Nephron (organoid): ENCODE measurements at regions not wholly inside any gene's neighbourhood (a gene's known extent, or its start where the extent isn't known, plus 50 kb on each side); places are given as distances from the start of the nearest gene placed in this dataset.

Source experiments
- H3K27ac Mint-ChIP-seq, 3 experiments: 2 replicates each; pipeline ENCODE4 v1.8.0; 2020; ENCODE audit warnings: mixed read lengths in 3 of 3, mild to moderate bottlenecking in 2 of 3, moderate library complexity in 1 of 3
- H3K27me3 Mint-ChIP-seq: 2 replicates; pipeline ENCODE4 v1.8.0; 2021; ENCODE audit warnings: low read depth, mild to moderate bottlenecking, moderate library complexity, mixed read lengths
- H3K36me3 Mint-ChIP-seq: 2 replicates; pipeline ENCODE4 v1.8.0; 2020; ENCODE audit warnings: low read depth, mixed read lengths
- H3K4me1 Mint-ChIP-seq: 2 replicates; pipeline ENCODE4 v1.8.0; 2020; ENCODE audit warnings: mixed read lengths
- H3K4me3 Mint-ChIP-seq, 3 experiments: 2 replicates each; pipeline ENCODE4 v1.8.0; 2020; ENCODE audit warnings: mild to moderate bottlenecking in 3 of 3, mixed read lengths in 3 of 3, moderate library complexity in 2 of 3
- H3K9me3 Mint-ChIP-seq: 2 replicates; pipeline ENCODE4 v1.8.0; 2020; ENCODE audit warnings: mixed read lengths
- CTCF ChIP-seq, 3 experiments: fragments of 200-600 bp; sonication (generic); IDR thresholded peaks; one replicate each; pipeline ENCODE4 v1.5.0; 2021; ENCODE audit warnings: antibody characterized with exemption in 3 of 3; ENCODE audit not compliant: unreplicated experiment in 3 of 3

DNA sequence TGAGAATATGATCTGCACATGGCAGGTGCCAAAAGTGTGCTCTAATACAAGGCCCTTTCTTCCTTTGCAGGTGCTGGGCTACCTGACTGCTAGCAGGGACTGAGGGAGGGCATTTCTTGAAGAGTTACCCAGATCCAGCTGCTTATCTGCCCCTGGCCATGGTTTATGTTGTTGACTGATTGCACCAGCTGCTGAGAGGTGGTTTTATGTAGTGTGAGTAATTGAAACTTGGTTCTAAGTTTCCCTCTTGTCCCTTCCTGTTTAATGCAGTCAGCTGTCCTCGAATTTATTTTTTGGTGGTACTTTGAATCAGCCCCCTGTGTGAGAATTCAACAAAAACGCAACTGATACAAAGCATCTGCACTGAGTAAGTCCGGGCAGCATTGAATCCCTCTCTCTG lies 288.3 kb upstream of the C2CD4B start:
- Mint-ChIP-seq H3K36me3 (no peaks in the 10 kb centered on the region), H3K27me3 (no peaks in the 10 kb centered on the region), H3K4me1 (peaks cover 78% of the 10 kb centered on the region)

DNA sequence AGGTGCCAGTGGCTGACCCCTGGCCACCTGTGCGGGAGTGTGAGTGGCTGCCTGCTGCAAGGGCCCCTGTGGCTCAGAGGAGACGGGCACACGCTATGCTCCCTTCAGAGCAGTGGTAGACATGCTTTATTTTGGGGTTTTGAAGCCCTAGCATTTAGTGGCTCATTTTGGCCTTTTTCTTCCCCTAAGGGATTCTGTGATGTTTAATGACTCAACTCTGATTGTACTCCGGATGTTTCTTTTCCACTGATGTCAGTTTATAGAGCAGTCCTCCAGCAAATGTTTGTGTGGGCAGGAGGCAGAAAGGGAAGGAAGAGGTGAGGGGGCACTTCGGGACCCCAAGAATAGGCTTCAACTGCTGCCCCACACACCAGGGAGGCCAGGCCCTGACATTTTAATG lies 288.9 kb upstream of the C2CD4B start:
- Mint-ChIP-seq H3K27me3 (no peaks in the 10 kb centered on the region), H3K27ac (peak overlapping the region; percentile 77 to 85 (median 77)), H3K9me3 (no peaks in the 10 kb centered on the region), H3K4me1 (peaks cover 72% of the 10 kb centered on the region), H3K4me3 (peak overlapping the region in 1 of 3 experiments; percentile 17), H3K36me3 (no peaks in the 10 kb centered on the region)
- no peak for TF ChIP-seq CTCF (IDR thresholded peaks at IDR 0.05; ENCODE audit: unreplicated experiment in 3 of 3)

More for the DNA sequence above, 288.3 kb upstream of the C2CD4B start:
- peak overlapping the region; percentile 77 to 85 (median 77) for H3K27ac Mint-ChIP-seq
- peak overlapping the region in 1 of 3 experiments; percentile 17 for H3K4me3 Mint-ChIP-seq
- H3K9me3 Mint-ChIP-seq: no peaks in the 10 kb centered on the region
- no peak for TF ChIP-seq CTCF (IDR thresholded peaks at IDR 0.05; ENCODE audit: unreplicated experiment in 3 of 3)

GRCh38 chr15:62454567-62455172 lies 289.6 kb upstream of the C2CD4B start:
- no peak for TF ChIP-seq CTCF (IDR thresholded peaks at IDR 0.05; ENCODE audit: unreplicated experiment in 3 of 3)
- peak overlapping the region in 1 of 3 experiments; percentile 45 for H3K4me3 Mint-ChIP-seq
- H3K27me3 Mint-ChIP-seq: no peaks in the 10 kb centered on the region
- H3K27ac Mint-ChIP-seq: peak overlapping the region; percentile 77 to 87 (median 85)
- H3K9me3 Mint-ChIP-seq: no peaks in the 10 kb centered on the region
- no peaks in the 10 kb centered on the region for H3K36me3 Mint-ChIP-seq
- peaks cover 69% of the 10 kb centered on the region for H3K4me1 Mint-ChIP-seq

- no peak for TF ChIP-seq CTCF (IDR thresholded peaks at IDR 0.05; ENCODE audit: unreplicated experiment in 3 of 3)
- no peaks in the 10 kb centered on the region for H3K27me3 Mint-ChIP-seq
- H3K9me3 Mint-ChIP-seq: no peaks in the 10 kb centered on the region
- H3K36me3 Mint-ChIP-seq: no peaks in the 10 kb centered on the region
- peaks cover 63% of the 10 kb centered on the region for H3K4me1 Mint-ChIP-seq
- peak overlapping the region; percentile 67 to 87 (median 77) for H3K27ac Mint-ChIP-seq
- peak overlapping the region in 1 of 3 experiments; percentile 29 for H3K4me3 Mint-ChIP-seq
Observed at GRCh38 chr15:62455441-62455921, 290.4 kb upstream of the C2CD4B start.

DNA sequence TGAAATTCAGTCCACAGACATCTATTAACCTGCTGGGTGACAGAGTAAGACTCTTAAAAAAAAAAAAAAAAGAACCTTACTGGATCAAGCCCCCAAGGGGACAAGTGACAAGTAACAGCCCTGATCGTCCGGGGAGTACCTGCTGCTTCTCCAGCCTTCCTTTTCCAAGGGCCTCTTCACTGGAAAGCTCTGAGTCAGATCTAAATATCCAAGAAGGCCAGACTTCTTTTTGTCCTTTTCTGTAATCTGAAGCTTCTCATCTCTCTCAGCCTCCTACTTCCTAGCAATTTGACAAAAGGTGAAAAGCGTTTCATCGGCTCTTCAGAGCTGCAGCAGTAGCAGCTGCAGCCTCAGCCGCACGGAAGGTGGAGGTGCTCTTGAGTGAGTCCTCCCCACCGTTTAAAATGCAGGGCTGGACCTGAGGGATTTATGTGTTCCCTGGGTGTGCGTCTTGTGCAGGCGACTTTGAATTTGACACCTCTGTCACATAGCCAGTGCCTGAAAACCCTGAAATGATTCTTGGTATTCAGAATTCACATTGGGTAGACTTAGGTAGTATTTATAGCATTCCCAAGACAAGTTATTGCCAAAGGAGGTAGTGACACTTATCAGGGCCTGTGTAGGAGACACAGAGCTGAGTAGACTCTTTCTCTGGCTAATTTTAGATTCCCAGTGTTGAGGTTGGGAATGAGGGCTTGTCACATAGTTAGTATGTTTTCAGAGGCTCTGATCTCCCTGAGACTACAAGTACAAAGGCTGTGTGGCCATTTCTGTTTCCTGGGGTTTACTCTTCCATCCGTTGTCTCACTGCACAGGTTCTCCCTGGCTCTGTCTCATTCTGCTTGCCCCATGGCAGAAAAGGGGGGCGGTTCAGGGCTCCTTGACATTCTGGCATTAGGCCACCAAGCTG lies 291.2 kb upstream of the C2CD4B start:
- H3K36me3 Mint-ChIP-seq: no peaks in the 10 kb centered on the region
- no peak for TF ChIP-seq CTCF (IDR thresholded peaks at IDR 0.05; ENCODE audit: unreplicated experiment in 3 of 3)

More for the DNA sequence above, 291.2 kb upstream of the C2CD4B start:
- peaks cover 65% of the 10 kb centered on the region for H3K4me1 Mint-ChIP-seq
- no peaks in the 10 kb centered on the region for H3K9me3 Mint-ChIP-seq
- H3K4me3 Mint-ChIP-seq: peak overlapping the region in 2 of 3 experiments; percentile 35 to 63
- H3K27ac Mint-ChIP-seq: peak overlapping the region; percentile 77 to 87 (median 78)
- H3K27me3 Mint-ChIP-seq: no peaks in the 10 kb centered on the region
